Mucosa of descending colon (tissue), 3 donors: ENCODE measurements at regions not wholly inside any gene's neighbourhood (a gene's known extent, or its start where the extent isn't known, plus 50 kb on each side); places are given as distances from the start of the nearest gene placed in this dataset.

ENCODE experiments used
- ATAC-seq: fragments of 200-7000 bp; cut with Tn5 transposase; one replicate; pipeline ENCODE4 v1.9.1; 2020; ENCODE audit warnings: mild to moderate bottlenecking, moderate library complexity
- DNase-seq, 3 donors: peaks; one replicate each; pipeline ENCODE4 v3.0.0-alpha.2; 2020
- H3K36me3 ChIP-seq: fragments of 200-600 bp; one replicate; pipeline ENCODE4 v1.8.0; 2021; ENCODE audit warnings: low read depth, mild to moderate bottlenecking
- H3K4me1 ChIP-seq: fragments of 200-600 bp; one replicate; pipeline ENCODE4 v1.8.0; 2021; ENCODE audit warnings: low read depth, mild to moderate bottlenecking
- H3K4me3 ChIP-seq: fragments of 200-600 bp; one replicate; pipeline ENCODE4 v1.8.0; 2021; ENCODE audit warnings: mild to moderate bottlenecking
- H3K9me3 ChIP-seq: fragments of 200-600 bp; one replicate; pipeline ENCODE4 v1.8.0; 2021; ENCODE audit warnings: mild to moderate bottlenecking
- CTCF ChIP-seq: fragments of 200-600 bp; IDR thresholded peaks from one replicate; pipeline ENCODE4 v1.8.0; 2022; ENCODE audit warnings: antibody characterized with exemption, mild to moderate bottlenecking
- intact Hi-C, 2 donors: fragments of 100-400 bp; cut with DNase I in 1 of 2; cut with micrococcal nuclease in 1 of 2; formaldehyde crosslinking; loops; one replicate each; pipeline versions ENCODE4 v1.11.0 to v1.11.1; 2022; cut with DNase I, micrococcal nuclease
- donor health status: DM: no; HTN: no; CAD: no; lungs with moderate emphysema.
- donor health status: DM: no; HTN: no; CAD: no.
- donor health status: DM: no; HTN: yes; CAD: no.

DNA sequence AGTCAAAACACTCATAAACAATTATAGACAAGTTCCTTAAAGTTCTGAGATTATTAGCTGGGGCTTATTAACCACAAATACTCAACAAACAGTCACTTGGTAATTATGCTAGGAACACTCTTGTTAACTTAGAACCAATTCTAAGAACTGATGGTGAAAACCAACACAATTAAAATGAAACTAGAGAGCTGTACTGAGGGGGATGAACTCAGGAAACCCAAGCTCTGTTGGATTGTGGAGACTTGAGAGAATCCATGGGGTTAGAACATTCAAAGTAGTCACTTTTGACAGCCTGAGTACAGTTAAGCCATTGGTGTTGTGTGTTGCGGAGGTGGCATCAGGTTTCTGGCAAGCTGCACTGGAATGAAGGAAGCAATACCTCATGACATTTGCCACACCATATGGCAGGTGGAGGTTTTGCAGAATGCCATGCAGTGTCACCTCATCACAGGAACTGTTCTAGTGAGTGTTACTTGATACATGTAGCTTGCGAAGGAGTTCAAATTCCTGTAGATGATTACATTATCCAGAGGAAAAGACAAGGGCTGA lies 480.9 kb upstream of the CD180 start:
- DNase-seq (peak in 1 of 3 donors; percentile 28), ATAC-seq (peak; percentile 60)
- no peaks in the 10 kb centered on the region for H3K36me3 ChIP-seq
- H3K9me3 ChIP-seq = no peaks in the 10 kb centered on the region
- intact Hi-C loops = no loop called here
- no peaks in the 10 kb centered on the region for H3K4me1 ChIP-seq
- no peak for TF ChIP-seq CTCF
- H3K4me3 ChIP-seq = no peak overlapping the region

DNA sequence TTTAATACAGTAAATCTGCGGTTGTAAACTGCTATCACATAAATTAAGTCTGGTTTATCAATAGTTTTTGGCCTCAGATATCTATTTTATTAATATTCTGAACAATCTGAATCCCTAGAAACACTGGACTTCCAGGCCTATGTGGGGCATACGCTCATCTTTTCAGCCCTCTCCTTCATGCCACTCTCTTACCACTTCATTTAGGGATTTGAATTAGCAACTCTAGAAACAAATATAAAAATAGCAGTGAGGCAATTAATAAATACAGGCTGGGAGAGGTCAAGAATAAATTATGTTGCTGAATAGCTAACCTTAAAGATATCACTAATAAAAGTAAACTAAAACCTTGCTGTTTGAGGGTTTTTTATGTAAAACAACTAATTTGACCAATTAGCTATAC lies 480.3 kb upstream of the CD180 start:
- H3K9me3 ChIP-seq = no peaks in the 10 kb centered on the region
- intact Hi-C loops = no loop called here
- no peak overlapping the region for H3K4me3 ChIP-seq
- H3K36me3 ChIP-seq = no peaks in the 10 kb centered on the region
- ATAC-seq = no peak
- no peak for TF ChIP-seq CTCF
- no peak for DNase-seq
- H3K4me1 ChIP-seq = no peaks in the 10 kb centered on the region

DNA sequence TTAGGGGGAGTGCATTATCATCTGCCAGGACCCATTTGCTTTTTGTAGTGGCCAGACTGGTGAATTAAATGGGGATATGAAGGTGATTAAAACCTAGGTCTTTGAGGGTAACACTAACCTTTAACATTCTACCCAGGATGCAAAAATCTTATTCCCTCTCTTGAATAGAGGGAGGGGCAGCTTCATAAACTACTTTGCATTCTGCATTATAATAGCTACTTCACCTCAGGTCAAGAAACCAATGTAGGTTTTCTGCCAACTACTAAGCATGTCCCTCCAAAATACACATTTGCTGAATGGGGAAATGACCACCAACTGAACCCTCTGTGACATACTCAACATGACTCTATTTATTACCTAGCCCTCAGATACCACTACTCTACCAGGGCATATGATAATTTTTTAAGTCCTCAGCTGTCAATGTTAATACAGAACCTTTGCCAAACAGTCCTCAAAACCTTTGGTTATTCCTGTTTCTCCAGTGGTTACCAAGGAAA lies 477.6 kb upstream of the CD180 start:
- no peak overlapping the region for H3K4me3 ChIP-seq
- H3K9me3 ChIP-seq = no peaks in the 10 kb centered on the region

DNA sequence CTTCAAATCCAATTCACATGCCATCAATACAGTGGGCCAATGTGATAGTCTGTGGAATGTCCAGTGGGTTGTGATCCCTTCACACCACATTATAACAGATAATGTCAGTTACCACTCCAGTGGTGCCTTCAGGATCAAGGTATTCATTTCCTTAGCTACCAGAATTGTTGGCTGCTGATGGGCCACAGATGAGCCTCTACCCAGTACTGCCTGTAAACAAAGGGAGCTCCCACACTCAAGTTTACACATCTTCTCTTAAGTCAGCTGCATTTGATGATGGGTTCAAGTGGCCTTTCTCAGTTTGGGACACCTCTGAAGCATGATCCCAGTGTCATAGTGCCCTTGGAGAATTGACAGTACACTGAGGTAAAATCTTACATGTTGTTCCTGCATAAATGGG lies 477.0 kb upstream of the CD180 start:
- Histone ChIP-seq H3K4me1 (no peaks in the 10 kb centered on the region), H3K36me3 (no peaks in the 10 kb centered on the region), H3K9me3 (no peaks in the 10 kb centered on the region), H3K4me3 (no peak overlapping the region)
- DNase-seq (no peak), ATAC-seq (no peak)
- no peak for TF ChIP-seq CTCF
- intact Hi-C loops = no loop called here

More for the DNA sequence above, 477.6 kb upstream of the CD180 start:
- no peak for TF ChIP-seq CTCF
- ATAC-seq = no peak
- intact Hi-C loops = no loop called here
- no peaks in the 10 kb centered on the region for H3K4me1 ChIP-seq
- DNase-seq = no peak
- H3K36me3 ChIP-seq = no peaks in the 10 kb centered on the region

- no peak overlapping the region for H3K4me3 ChIP-seq
- DNase-seq (no peak), ATAC-seq (no peak)
- H3K36me3 ChIP-seq = no peaks in the 10 kb centered on the region
- H3K4me1 ChIP-seq = no peaks in the 10 kb centered on the region
- intact Hi-C loops = no loop called here
- no peaks in the 10 kb centered on the region for H3K9me3 ChIP-seq
- no peak for TF ChIP-seq CTCF
Observed at GRCh38 chr5:67673180-67673579, 476.6 kb upstream of the CD180 start.

DNA sequence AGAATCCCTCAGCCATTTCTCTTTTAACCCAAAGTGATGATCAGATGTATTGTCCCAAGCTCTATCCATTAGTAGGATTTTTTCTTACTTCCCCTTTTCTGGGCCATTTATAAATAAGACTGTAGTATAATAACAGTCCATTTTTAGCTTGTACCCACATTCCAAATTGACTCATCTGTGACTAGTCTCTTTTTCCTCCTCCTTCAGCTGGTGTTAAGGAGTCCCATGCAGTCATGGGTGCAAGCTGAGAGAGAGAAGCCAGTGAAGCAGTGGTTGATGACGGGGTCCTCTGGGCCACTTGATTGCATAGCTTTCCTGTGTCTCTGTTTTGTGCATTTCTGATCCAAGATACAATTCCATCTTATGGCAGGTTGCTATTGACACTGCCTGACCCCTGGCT lies 476.0 kb upstream of the CD180 start:
- ATAC-seq (no peak), DNase-seq (no peak)
- intact Hi-C loops = no loop called here
- H3K36me3 ChIP-seq = no peaks in the 10 kb centered on the region
- no peak for TF ChIP-seq CTCF
- H3K4me1 ChIP-seq = no peaks in the 10 kb centered on the region
- no peak overlapping the region for H3K4me3 ChIP-seq
- no peaks in the 10 kb centered on the region for H3K9me3 ChIP-seq
